ENCODE measurements at regions not wholly inside any gene's neighbourhood (a gene's known extent, or its start where the extent isn't known, plus 50 kb on each side); places are given as distances from the start of the nearest gene placed in this dataset.

- BruUV-seq (replicated peaks): no TSS peak
- Histone ChIP-seq H3K27ac (ENCODE audit: low read depth, low read length, poor library complexity, severe bottlenecking) (no peak overlapping the region), H3K36me3 (ENCODE audit: insufficient read depth, low read length, poor library complexity, severe bottlenecking) (no peaks in the 10 kb centered on the region), H3K4me1 (ENCODE audit: insufficient read depth, low read length, poor library complexity, severe bottlenecking) (no peaks in the 10 kb centered on the region), H3K4me3 (ENCODE audit: low read depth, low read length, poor library complexity, severe bottlenecking) (no peak overlapping the region), H3K27me3 (replicated peaks; ENCODE audit: insufficient read depth, low read depth, low read length, poor library complexity) (no peaks in the 10 kb centered on the region), H3K9me3 (ENCODE audit: low read depth, low read length, poor library complexity, severe bottlenecking) (no peaks in the 10 kb centered on the region)
- ChIA-PET CTCF (no interaction called here), POLR2A (ENCODE audit: low non-redundant PET) (no interaction called here)
- DNase-seq (ENCODE audit: low spot score): no peak
- intact Hi-C loops (cut with micrococcal nuclease; ENCODE audit: unreplicated experiment): no loop called here
- TF ChIP-seq, protein P1, sequence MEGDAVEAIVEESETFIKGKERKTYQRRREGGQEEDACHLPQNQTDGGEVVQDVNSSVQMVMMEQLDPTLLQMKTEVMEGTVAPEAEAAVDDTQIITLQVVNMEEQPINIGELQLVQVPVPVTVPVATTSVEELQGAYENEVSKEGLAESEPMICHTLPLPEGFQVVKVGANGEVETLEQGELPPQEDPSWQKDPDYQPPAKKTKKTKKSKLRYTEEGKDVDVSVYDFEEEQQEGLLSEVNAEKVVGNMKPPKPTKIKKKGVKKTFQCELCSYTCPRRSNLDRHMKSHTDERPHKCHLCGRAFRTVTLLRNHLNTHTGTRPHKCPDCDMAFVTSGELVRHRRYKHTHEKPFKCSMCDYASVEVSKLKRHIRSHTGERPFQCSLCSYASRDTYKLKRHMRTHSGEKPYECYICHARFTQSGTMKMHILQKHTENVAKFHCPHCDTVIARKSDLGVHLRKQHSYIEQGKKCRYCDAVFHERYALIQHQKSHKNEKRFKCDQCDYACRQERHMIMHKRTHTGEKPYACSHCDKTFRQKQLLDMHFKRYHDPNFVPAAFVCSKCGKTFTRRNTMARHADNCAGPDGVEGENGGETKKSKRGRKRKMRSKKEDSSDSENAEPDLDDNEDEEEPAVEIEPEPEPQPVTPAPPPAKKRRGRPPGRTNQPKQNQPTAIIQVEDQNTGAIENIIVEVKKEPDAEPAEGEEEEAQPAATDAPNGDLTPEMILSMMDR (conservative IDR thresholded peaks at IDR 0.05; ENCODE audit: low read depth, low read length): no peak
- TF ChIP-seq EZH2 (IDR thresholded peaks at IDR 0.05; ENCODE audit: borderline replicate concordance, low read depth, low read length, poor library complexity, severe bottlenecking): no peak
Observed at GRCh38 chrX:150239946-150240642, 123.0 kb upstream of the MAMLD1 start.

DNA sequence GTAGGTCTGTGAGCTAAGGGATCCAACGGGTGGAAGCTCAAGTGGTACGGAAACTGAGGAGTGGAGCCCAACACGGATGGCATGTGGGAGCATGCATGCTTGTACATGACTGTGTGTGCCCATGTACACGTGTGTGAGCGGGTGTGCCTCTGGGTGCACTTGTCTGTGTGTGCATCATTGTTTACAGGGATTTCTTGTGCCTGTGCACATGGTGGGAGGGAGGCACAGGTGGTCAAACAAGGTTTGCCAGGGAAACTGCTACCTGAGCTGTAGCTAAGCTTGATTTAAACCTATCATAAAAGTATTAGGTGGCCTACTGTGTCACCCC lies 122.5 kb upstream of the MAMLD1 start:
- no peak overlapping the region for H3K27ac ChIP-seq (ENCODE audit: low read depth, low read length, poor library complexity, severe bottlenecking)
- H3K36me3 ChIP-seq (ENCODE audit: insufficient read depth, low read length, poor library complexity, severe bottlenecking): no peaks in the 10 kb centered on the region
- H3K9me3 ChIP-seq (ENCODE audit: low read depth, low read length, poor library complexity, severe bottlenecking): no peaks in the 10 kb centered on the region
- ChIA-PET CTCF (no interaction called here), POLR2A (ENCODE audit: low non-redundant PET) (no interaction called here)
- BruUV-seq (replicated peaks): no TSS peak
- intact Hi-C loops (cut with micrococcal nuclease; ENCODE audit: unreplicated experiment): no loop called here
- TF ChIP-seq EZH2 (IDR thresholded peaks at IDR 0.05; ENCODE audit: borderline replicate concordance, low read depth, low read length, poor library complexity, severe bottlenecking): no peak
- TF ChIP-seq, protein P1 (conservative IDR thresholded peaks at IDR 0.05; ENCODE audit: low read depth, low read length): no peak
- H3K4me1 ChIP-seq (ENCODE audit: insufficient read depth, low read length, poor library complexity, severe bottlenecking): no peaks in the 10 kb centered on the region
- DNase-seq (ENCODE audit: low spot score): no peak
- no peaks in the 10 kb centered on the region for H3K27me3 ChIP-seq (replicated peaks; ENCODE audit: insufficient read depth, low read depth, low read length, poor library complexity)
- no peak overlapping the region for H3K4me3 ChIP-seq (ENCODE audit: low read depth, low read length, poor library complexity, severe bottlenecking)

- no peak for DNase-seq (ENCODE audit: low spot score)
- Histone ChIP-seq H3K27ac (ENCODE audit: low read depth, low read length, poor library complexity, severe bottlenecking) (no peak overlapping the region), H3K9me3 (ENCODE audit: low read depth, low read length, poor library complexity, severe bottlenecking) (no peaks in the 10 kb centered on the region), H3K27me3 (replicated peaks; ENCODE audit: insufficient read depth, low read depth, low read length, poor library complexity) (no peaks in the 10 kb centered on the region), H3K36me3 (ENCODE audit: insufficient read depth, low read length, poor library complexity, severe bottlenecking) (no peaks in the 10 kb centered on the region), H3K4me1 (ENCODE audit: insufficient read depth, low read length, poor library complexity, severe bottlenecking) (no peaks in the 10 kb centered on the region), H3K4me3 (ENCODE audit: low read depth, low read length, poor library complexity, severe bottlenecking) (no peak overlapping the region)
- CTCF ChIA-PET: no interaction called here
- POLR2A ChIA-PET (ENCODE audit: low non-redundant PET): no interaction called here
- BruUV-seq (replicated peaks): no TSS peak
- TF ChIP-seq, protein P1 (conservative IDR thresholded peaks at IDR 0.05; ENCODE audit: low read depth, low read length): no peak
- TF ChIP-seq EZH2 (IDR thresholded peaks at IDR 0.05; ENCODE audit: borderline replicate concordance, low read depth, low read length, poor library complexity, severe bottlenecking): no peak
- intact Hi-C loops (cut with micrococcal nuclease; ENCODE audit: unreplicated experiment): no loop called here
Observed at GRCh38 chrX:150253959-150254620, 109.0 kb upstream of the MAMLD1 start.
